ENCODE measurements at regions not wholly inside any gene's neighbourhood (a gene's known extent, or its start where the extent isn't known, plus 50 kb on each side); places are given as distances from the start of the nearest gene placed in this dataset.

GRCh38 chr1:14094611-14095400 is 394.8 kb downstream of the PRDM2 start:
- peak; percentile 29 for TF ChIP-seq CTCF (IDR thresholded peaks at IDR 0.05)
- no peak for DNase-seq (ENCODE audit: low spot score)
- Histone ChIP-seq H3K4me3 (no peak overlapping the region), H3K36me3 (no peaks in the 10 kb centered on the region), H3K27me3 (replicated peaks; ENCODE audit: insufficient read depth) (no peaks in the 10 kb centered on the region), H3K27ac (no peak overlapping the region), H3K9me3 (peaks cover 8% of the 10 kb centered on the region), H3K4me1 (ENCODE audit: control insufficient read depth in 1 of 2, low read depth in 2 of 2) (no peaks in the 10 kb centered on the region)
- no peak for ATAC-seq (ENCODE audit: insufficient number of reproducible peaks, low FRiP score, low read depth)

GRCh38 chr1:14098294-14098913 is 398.4 kb downstream of the PRDM2 start:
- ATAC-seq (ENCODE audit: insufficient number of reproducible peaks, low FRiP score, low read depth) (no peak), DNase-seq (ENCODE audit: low spot score) (no peak)
- Histone ChIP-seq H3K27ac (no peak overlapping the region), H3K4me3 (no peak overlapping the region), H3K27me3 (replicated peaks; ENCODE audit: insufficient read depth) (no peaks in the 10 kb centered on the region), H3K4me1 (ENCODE audit: control insufficient read depth in 1 of 2, low read depth in 2 of 2) (no peaks in the 10 kb centered on the region), H3K36me3 (no peaks in the 10 kb centered on the region), H3K9me3 (no peaks in the 10 kb centered on the region)
- no peak for TF ChIP-seq CTCF (IDR thresholded peaks at IDR 0.05)

- DNase-seq (ENCODE audit: low spot score) = no peak
- Histone ChIP-seq H3K9me3 (no peaks in the 10 kb centered on the region), H3K4me1 (ENCODE audit: control insufficient read depth in 1 of 2, low read depth in 2 of 2) (no peaks in the 10 kb centered on the region), H3K27me3 (replicated peaks; ENCODE audit: insufficient read depth) (no peaks in the 10 kb centered on the region), H3K4me3 (no peak overlapping the region), H3K36me3 (no peaks in the 10 kb centered on the region), H3K27ac (no peak overlapping the region)
- TF ChIP-seq CTCF (IDR thresholded peaks at IDR 0.05) = no peak
- no peak for ATAC-seq (ENCODE audit: insufficient number of reproducible peaks, low FRiP score, low read depth)
Observed at GRCh38 chr1:14100444-14100843, 400.5 kb downstream of the PRDM2 start.

GRCh38 chr1:14100919-14101318 is 400.9 kb downstream of the PRDM2 start:
- Histone ChIP-seq H3K36me3 (no peaks in the 10 kb centered on the region), H3K4me3 (no peak overlapping the region), H3K9me3 (no peaks in the 10 kb centered on the region), H3K27ac (no peak overlapping the region), H3K27me3 (replicated peaks; ENCODE audit: insufficient read depth) (no peaks in the 10 kb centered on the region), H3K4me1 (ENCODE audit: control insufficient read depth in 1 of 2, low read depth in 2 of 2) (no peaks in the 10 kb centered on the region)
- no peak for DNase-seq (ENCODE audit: low spot score)
- no peak for ATAC-seq (ENCODE audit: insufficient number of reproducible peaks, low FRiP score, low read depth)
- TF ChIP-seq CTCF (IDR thresholded peaks at IDR 0.05) = no peak

- no peak overlapping the region for H3K27ac ChIP-seq
- H3K27me3 ChIP-seq (replicated peaks; ENCODE audit: insufficient read depth) = no peaks in the 10 kb centered on the region
- H3K4me1 ChIP-seq (ENCODE audit: control insufficient read depth in 1 of 2, low read depth in 2 of 2) = no peaks in the 10 kb centered on the region
- H3K4me3 ChIP-seq = no peak overlapping the region
- ATAC-seq (ENCODE audit: insufficient number of reproducible peaks, low FRiP score, low read depth) = no peak
- DNase-seq (ENCODE audit: low spot score) = no peak
- H3K9me3 ChIP-seq = no peaks in the 10 kb centered on the region
- no peaks in the 10 kb centered on the region for H3K36me3 ChIP-seq
- TF ChIP-seq CTCF (IDR thresholded peaks at IDR 0.05) = no peak
Observed at GRCh38 chr1:14102180-14102579, 402.2 kb downstream of the PRDM2 start.
